Activated naive CD8-positive, alpha-beta T cell treated with anti-CD3 and anti-CD28 coated beads, Interleukin-2, amount 10 ng/mL, durations not matched to agents 7 days and 5 days (primary cell): ENCODE measurements at regions not wholly inside any gene's neighbourhood (a gene's known extent, or its start where the extent isn't known, plus 50 kb on each side); places are given as distances from the start of the nearest gene placed in this dataset.

ENCODE experiments used
- ATAC-seq: fragments of 150-1000 bp; cut with Tn5 transposase; one replicate; pipeline ENCODE4 v1.10.0; 2021; ENCODE audit warnings: low read depth, moderate library complexity
- POLR2A ChIA-PET: fragments of 350-600 bp; sonication (Branson Sonifier 250); formaldehyde crosslinking; loops from one replicate; lab custom pipeline; 2021; ENCODE audit warnings: antibody characterized with exemption; lab: Charles Lee
- DNase-seq: peaks from one replicate; pipeline ENCODE4 v3.0.0; 2021
- H3K27ac Mint-ChIP-seq: one replicate; pipeline ENCODE4 v1.8.0; 2022; ENCODE audit warnings: mild to moderate bottlenecking, mixed read lengths
- H3K27me3 Mint-ChIP-seq: one replicate; pipeline ENCODE4 v1.8.0; 2022; ENCODE audit warnings: mild to moderate bottlenecking, moderate library complexity, mixed read lengths
- H3K36me3 Mint-ChIP-seq: one replicate; pipeline ENCODE4 v1.8.0; 2021; ENCODE audit warnings: mild to moderate bottlenecking, mixed read lengths
- H3K4me1 Mint-ChIP-seq: one replicate; pipeline ENCODE4 v1.8.0; 2021; ENCODE audit warnings: mixed read lengths
- H3K4me3 Mint-ChIP-seq: one replicate; pipeline ENCODE4 v1.8.0; 2022; ENCODE audit warnings: mild to moderate bottlenecking, moderate library complexity, mixed read lengths
- H3K9me3 Mint-ChIP-seq: one replicate; pipeline ENCODE4 v1.8.0; 2021; ENCODE audit warnings: mixed read lengths

- no peaks in the 10 kb centered on the region for H3K9me3 Mint-ChIP-seq
- H3K4me1 Mint-ChIP-seq = no peaks in the 10 kb centered on the region
- no peak overlapping the region for H3K4me3 Mint-ChIP-seq
- POLR2A ChIA-PET = no interaction called here
- ATAC-seq = no peak
- H3K27ac Mint-ChIP-seq = no peak overlapping the region
- no peaks in the 10 kb centered on the region for H3K36me3 Mint-ChIP-seq
- peaks cover 3% of the 10 kb centered on the region for H3K27me3 Mint-ChIP-seq
- DNase-seq = no peak
These were observed 2158.6 kb upstream of the TENM3 start for GRCh38 chr4:180084561-180084960.

- Mint-ChIP-seq H3K9me3 (no peaks in the 10 kb centered on the region), H3K4me3 (no peak overlapping the region), H3K4me1 (no peaks in the 10 kb centered on the region), H3K27me3 (peaks cover 3% of the 10 kb centered on the region), H3K36me3 (no peaks in the 10 kb centered on the region), H3K27ac (no peak overlapping the region)
- POLR2A ChIA-PET = no interaction called here
- ATAC-seq = no peak
- no peak for DNase-seq
These were observed 2156.6 kb upstream of the TENM3 start for GRCh38 chr4:180086480-180087190.

- ATAC-seq = no peak
- no peak for DNase-seq
- Mint-ChIP-seq H3K4me1 (peaks cover 3% of the 10 kb centered on the region), H3K27me3 (no peaks in the 10 kb centered on the region), H3K36me3 (no peaks in the 10 kb centered on the region), H3K9me3 (no peaks in the 10 kb centered on the region), H3K4me3 (no peak overlapping the region), H3K27ac (no peak overlapping the region)
- POLR2A ChIA-PET = no interaction called here
These were observed 2144.6 kb upstream of the TENM3 start for GRCh38 chr4:180098586-180098985.

GRCh38 chr4:180099957-180100356, 2143.2 kb upstream of the TENM3 start:
- H3K27ac Mint-ChIP-seq = no peak overlapping the region
- H3K4me3 Mint-ChIP-seq = no peak overlapping the region
- H3K36me3 Mint-ChIP-seq = no peaks in the 10 kb centered on the region
- H3K27me3 Mint-ChIP-seq = no peaks in the 10 kb centered on the region
- H3K9me3 Mint-ChIP-seq = no peaks in the 10 kb centered on the region
- ATAC-seq = no peak
- POLR2A ChIA-PET = no interaction called here
- H3K4me1 Mint-ChIP-seq = peaks cover 3% of the 10 kb centered on the region
- no peak for DNase-seq

- peaks cover 3% of the 10 kb centered on the region for H3K4me1 Mint-ChIP-seq
- ATAC-seq (no peak), DNase-seq (no peak)
- POLR2A ChIA-PET = no interaction called here
- H3K27ac Mint-ChIP-seq = no peak overlapping the region
- H3K27me3 Mint-ChIP-seq = no peaks in the 10 kb centered on the region
- H3K9me3 Mint-ChIP-seq = no peaks in the 10 kb centered on the region
- no peaks in the 10 kb centered on the region for H3K36me3 Mint-ChIP-seq
- no peak overlapping the region for H3K4me3 Mint-ChIP-seq
These were observed 2142.5 kb upstream of the TENM3 start for GRCh38 chr4:180100433-180101344.

- ATAC-seq = no peak
- no peaks in the 10 kb centered on the region for H3K9me3 Mint-ChIP-seq
These were observed 2141.7 kb upstream of the TENM3 start for GRCh38 chr4:180101348-180102083.

GRCh38 chr4:180103794-180104193, 2139.4 kb upstream of the TENM3 start:
- Mint-ChIP-seq H3K27me3 (peaks cover 1% of the 10 kb centered on the region), H3K4me1 (peaks cover 3% of the 10 kb centered on the region), H3K27ac (no peak overlapping the region), H3K36me3 (no peaks in the 10 kb centered on the region), H3K9me3 (no peaks in the 10 kb centered on the region), H3K4me3 (no peak overlapping the region)
- DNase-seq (no peak), ATAC-seq (no peak)
- POLR2A ChIA-PET = no interaction called here

More at GRCh38 chr4:180101348-180102083, 2141.7 kb upstream of the TENM3 start:
- Mint-ChIP-seq H3K27me3 (no peaks in the 10 kb centered on the region), H3K4me1 (peaks cover 3% of the 10 kb centered on the region), H3K27ac (no peak overlapping the region), H3K4me3 (no peak overlapping the region), H3K36me3 (no peaks in the 10 kb centered on the region)
- no peak for DNase-seq
- POLR2A ChIA-PET = no interaction called here

GRCh38 chr4:180105362-180105761, 2137.8 kb upstream of the TENM3 start:
- no peak overlapping the region for H3K27ac Mint-ChIP-seq
- H3K4me1 Mint-ChIP-seq = no peaks in the 10 kb centered on the region
- ATAC-seq (no peak), DNase-seq (no peak)
- peaks cover 3% of the 10 kb centered on the region for H3K27me3 Mint-ChIP-seq
- no peaks in the 10 kb centered on the region for H3K9me3 Mint-ChIP-seq
- no peak overlapping the region for H3K4me3 Mint-ChIP-seq
- no peaks in the 10 kb centered on the region for H3K36me3 Mint-ChIP-seq
- POLR2A ChIA-PET = no interaction called here

GRCh38 chr4:180106122-180106521, 2137.1 kb upstream of the TENM3 start:
- Mint-ChIP-seq H3K27me3 (peaks cover 3% of the 10 kb centered on the region), H3K36me3 (no peaks in the 10 kb centered on the region), H3K4me3 (no peak overlapping the region), H3K27ac (no peak overlapping the region), H3K9me3 (no peaks in the 10 kb centered on the region), H3K4me1 (no peaks in the 10 kb centered on the region)
- ATAC-seq (no peak), DNase-seq (no peak)
- POLR2A ChIA-PET = no interaction called here

- no peak for DNase-seq
- Mint-ChIP-seq H3K36me3 (no peaks in the 10 kb centered on the region), H3K27ac (no peak overlapping the region), H3K27me3 (peaks cover 3% of the 10 kb centered on the region), H3K9me3 (no peaks in the 10 kb centered on the region), H3K4me3 (no peak overlapping the region), H3K4me1 (no peaks in the 10 kb centered on the region)
- POLR2A ChIA-PET = no interaction called here
- ATAC-seq = no peak
These were observed 2136.2 kb upstream of the TENM3 start for GRCh38 chr4:180106997-180107396.

- POLR2A ChIA-PET = no interaction called here
- H3K27me3 Mint-ChIP-seq = peaks cover 2% of the 10 kb centered on the region
- DNase-seq (no peak), ATAC-seq (no peak)
- H3K36me3 Mint-ChIP-seq = no peaks in the 10 kb centered on the region
- no peak overlapping the region for H3K27ac Mint-ChIP-seq
- H3K9me3 Mint-ChIP-seq = no peaks in the 10 kb centered on the region
- H3K4me3 Mint-ChIP-seq = no peak overlapping the region
- H3K4me1 Mint-ChIP-seq = no peaks in the 10 kb centered on the region
These were observed 2126.4 kb upstream of the TENM3 start for GRCh38 chr4:180116840-180117239.

GRCh38 chr4:180120068-180120467, 2123.1 kb upstream of the TENM3 start:
- no peak for ATAC-seq
- H3K27ac Mint-ChIP-seq = no peak overlapping the region
- DNase-seq = no peak
- no peaks in the 10 kb centered on the region for H3K9me3 Mint-ChIP-seq
- POLR2A ChIA-PET = no interaction called here
- peaks cover 2% of the 10 kb centered on the region for H3K27me3 Mint-ChIP-seq
- no peaks in the 10 kb centered on the region for H3K4me1 Mint-ChIP-seq
- no peaks in the 10 kb centered on the region for H3K36me3 Mint-ChIP-seq
- H3K4me3 Mint-ChIP-seq = no peak overlapping the region

GRCh38 chr4:180134091-180134866, 2108.9 kb upstream of the TENM3 start:
- Mint-ChIP-seq H3K27ac (no peak overlapping the region), H3K36me3 (no peaks in the 10 kb centered on the region), H3K27me3 (peaks cover 5% of the 10 kb centered on the region), H3K9me3 (no peaks in the 10 kb centered on the region), H3K4me1 (peaks cover 7% of the 10 kb centered on the region), H3K4me3 (peak overlapping the region; percentile 58)
- ATAC-seq = peak; percentile 61
- peak; percentile 25 for DNase-seq
- POLR2A ChIA-PET = no interaction called here
